ENCODE measurements at regions not wholly inside any gene's neighbourhood (a gene's known extent, or its start where the extent isn't known, plus 50 kb on each side); places are given as distances from the start of the nearest gene placed in this dataset.
"Not testable (repeated sequence)": the region's sequence is repeated elsewhere in the genome, so short reads cannot be mapped to it uniquely, and the experiment has no call there.

DNA sequence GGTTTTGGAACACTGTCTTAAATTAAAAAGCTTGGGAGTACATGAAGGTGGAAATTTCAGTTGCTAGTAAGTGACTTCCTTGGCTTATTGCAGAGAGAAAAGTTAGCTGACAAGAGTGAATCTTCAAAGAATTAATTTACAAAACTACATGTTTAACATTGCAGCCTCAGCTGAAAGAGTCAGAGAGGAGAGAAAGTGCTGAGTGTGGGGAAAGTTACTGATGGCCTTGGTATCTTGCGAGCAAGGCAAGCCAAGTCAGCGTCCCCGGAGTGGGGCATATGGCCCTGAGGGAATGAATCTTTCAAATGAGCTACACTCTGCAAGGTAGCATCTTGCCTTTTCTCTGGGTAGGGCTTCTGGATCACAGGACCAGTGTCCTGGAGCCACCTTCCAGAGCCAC is 131.3 kb downstream of the LPIN1 start:
- no peak for DNase-seq (ENCODE audit: low read depth in 2 of 2, low spot score in 1 of 2)

DNA sequence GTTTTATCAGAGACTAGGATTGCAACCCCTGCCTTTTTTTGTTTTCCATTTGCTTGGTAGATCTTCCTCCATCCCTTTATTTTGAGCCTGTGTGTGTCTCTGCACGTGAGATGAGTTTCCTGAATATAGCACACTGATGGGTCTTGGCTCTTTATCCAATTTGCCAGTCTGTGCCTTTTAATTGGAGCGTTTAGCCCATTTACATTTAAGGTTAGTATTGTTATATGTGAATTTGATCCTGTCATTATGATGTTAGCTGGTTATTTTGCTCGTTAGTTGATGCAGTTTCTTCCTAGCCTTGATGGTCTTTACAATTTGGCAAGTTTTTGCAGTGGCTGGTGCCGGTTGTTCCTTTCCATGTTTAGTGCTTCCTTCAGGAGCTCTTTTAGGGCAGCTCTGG is 138.8 kb downstream of the LPIN1 start:
- DNase-seq (ENCODE audit: low read depth in 2 of 2, low spot score in 1 of 2): not testable (repeated sequence)

- not testable (repeated sequence) for DNase-seq (ENCODE audit: low read depth in 2 of 2, low spot score in 1 of 2)
Observed at GRCh38 chr2:11886899-11887298, 140.5 kb downstream of the LPIN1 start.

GRCh38 chr2:11889101-11889850 is 142.8 kb downstream of the LPIN1 start:
- no peak for DNase-seq (ENCODE audit: low read depth in 2 of 2, low spot score in 1 of 2)

DNA sequence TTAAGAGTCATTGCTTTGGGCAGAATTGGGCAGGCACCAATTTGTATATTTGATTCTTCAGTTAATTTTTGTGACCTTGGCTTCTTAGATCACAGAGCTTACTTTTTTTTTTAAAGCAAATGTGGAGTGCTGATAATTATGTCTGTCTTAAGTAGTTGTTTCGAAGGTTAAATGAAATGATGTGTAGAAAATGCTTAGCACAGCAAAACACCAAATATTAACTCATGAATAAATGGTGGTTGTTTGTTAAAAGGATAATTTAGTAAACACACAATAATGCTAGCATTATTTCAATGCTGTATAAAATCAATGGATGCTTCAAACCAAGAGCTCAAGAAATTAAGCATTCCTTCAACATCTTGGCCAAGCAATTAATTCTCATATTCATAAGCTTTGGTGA is 143.4 kb downstream of the LPIN1 start:
- DNase-seq (ENCODE audit: low read depth in 2 of 2, low spot score in 1 of 2): no peak

GRCh38 chr2:11891028-11891427 is 144.6 kb downstream of the LPIN1 start:
- no peak for DNase-seq (ENCODE audit: low read depth in 2 of 2, low spot score in 1 of 2)

DNA sequence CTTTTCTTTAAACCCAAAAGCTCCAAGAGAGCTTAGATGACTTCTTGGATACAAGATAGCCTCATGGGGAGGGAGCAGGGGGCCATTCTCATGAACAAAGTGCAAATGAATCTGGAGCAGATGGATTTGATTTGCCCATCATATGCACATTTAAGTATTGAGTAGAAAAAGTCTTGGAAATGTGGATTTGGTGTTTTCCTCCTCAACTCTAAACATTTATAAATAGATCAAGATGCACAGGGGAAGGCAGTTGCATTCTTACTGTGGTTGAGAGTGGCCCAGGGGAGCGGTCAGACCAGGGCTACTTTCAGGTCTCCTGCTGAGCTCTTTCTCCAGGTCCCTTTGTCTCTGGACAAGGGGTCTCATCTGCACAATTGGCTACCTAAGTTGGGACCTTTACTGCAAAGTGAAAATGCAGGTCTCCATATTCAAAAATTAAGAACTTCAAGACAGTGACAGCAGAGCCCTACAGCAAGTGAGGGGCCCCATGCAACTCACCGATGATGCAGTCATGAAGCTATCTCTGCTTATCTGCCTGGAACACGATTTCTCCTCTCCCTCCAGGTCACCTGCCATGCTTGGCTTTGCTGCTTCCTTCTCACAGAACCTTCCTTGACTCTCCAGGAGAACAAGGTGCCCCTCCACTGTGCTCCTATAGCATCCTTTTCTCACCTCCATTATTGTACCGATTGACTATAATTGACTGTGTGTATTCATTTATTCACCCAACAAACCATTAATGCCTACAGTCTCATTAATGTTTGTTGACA is 145.4 kb downstream of the LPIN1 start:
- DNase-seq (ENCODE audit: low read depth in 2 of 2, low spot score in 1 of 2): no peak

GRCh38 chr2:11896386-11896785 is 150.0 kb downstream of the LPIN1 start:
- no peak for DNase-seq (ENCODE audit: low read depth in 2 of 2, low spot score in 1 of 2)

GRCh38 chr2:11898576-11898975 is 152.1 kb downstream of the LPIN1 start:
- no peak for DNase-seq (ENCODE audit: low read depth in 2 of 2, low spot score in 1 of 2)

- DNase-seq (ENCODE audit: low read depth in 2 of 2, low spot score in 1 of 2): no peak
Observed at GRCh38 chr2:11899264-11899818, 152.9 kb downstream of the LPIN1 start.

- not testable (repeated sequence) for DNase-seq (ENCODE audit: low read depth in 2 of 2, low spot score in 1 of 2)
Observed at GRCh38 chr2:11900891-11901290, 154.5 kb downstream of the LPIN1 start.

DNA sequence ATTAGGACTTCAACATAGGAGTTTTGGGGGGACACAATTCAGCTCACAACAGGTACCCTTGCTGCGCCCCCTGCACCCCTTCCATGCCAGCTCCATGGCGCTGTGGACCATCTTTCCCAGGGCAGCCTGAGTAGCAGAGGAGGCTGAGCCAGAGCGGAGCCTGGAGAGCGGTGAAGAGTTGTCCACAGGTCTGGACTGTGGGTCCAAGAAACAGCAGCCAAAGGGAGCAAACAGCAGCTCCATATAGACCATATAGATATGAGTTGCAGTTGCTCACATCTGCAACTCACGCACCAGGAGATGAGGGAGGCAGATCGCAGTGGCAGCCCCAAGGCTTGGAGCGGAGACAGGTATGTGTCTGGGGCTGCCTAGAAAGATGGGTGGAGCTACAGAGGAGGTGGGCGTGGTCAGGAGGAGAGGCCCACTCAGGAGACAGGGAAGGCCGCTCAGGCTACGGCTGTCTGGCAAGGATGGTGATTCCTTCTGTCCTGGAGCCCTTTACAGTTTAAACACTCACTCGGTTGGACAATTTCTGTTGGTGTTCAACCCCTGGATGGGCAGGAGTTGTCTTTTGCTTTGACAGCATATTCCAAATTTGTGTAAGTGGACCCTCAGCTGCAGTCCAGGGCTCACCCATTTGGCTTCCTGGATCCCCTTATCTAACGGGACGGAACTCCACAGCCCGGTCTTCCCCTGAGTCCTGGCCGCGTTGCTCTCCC is 155.1 kb downstream of the LPIN1 start:
- no peak for DNase-seq (ENCODE audit: low read depth in 2 of 2, low spot score in 1 of 2)

GRCh38 chr2:11903085-11903606 is 156.7 kb downstream of the LPIN1 start:
- no peak for DNase-seq (ENCODE audit: low read depth in 2 of 2, low spot score in 1 of 2)

DNA sequence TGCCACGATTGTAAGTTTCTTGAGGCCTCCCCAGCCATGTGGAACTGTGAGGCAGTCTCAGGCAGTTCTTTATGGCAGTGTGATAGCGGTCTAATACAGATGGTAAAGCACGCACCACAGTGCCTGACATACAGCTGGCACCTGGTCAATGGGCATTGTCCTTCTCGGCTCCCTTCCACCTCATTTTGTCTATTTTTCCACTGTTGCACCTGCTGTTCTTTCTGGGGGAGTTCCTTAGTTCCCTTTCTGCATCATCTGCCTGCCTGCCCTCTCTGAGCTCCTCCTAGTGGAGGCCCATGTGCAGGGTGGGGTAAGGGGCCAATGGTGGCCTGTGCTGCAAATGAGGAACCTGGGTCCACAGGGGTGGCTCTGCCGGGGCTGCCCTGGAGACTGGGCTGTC is 157.6 kb downstream of the LPIN1 start:
- no peak for DNase-seq (ENCODE audit: low read depth in 2 of 2, low spot score in 1 of 2)

DNA sequence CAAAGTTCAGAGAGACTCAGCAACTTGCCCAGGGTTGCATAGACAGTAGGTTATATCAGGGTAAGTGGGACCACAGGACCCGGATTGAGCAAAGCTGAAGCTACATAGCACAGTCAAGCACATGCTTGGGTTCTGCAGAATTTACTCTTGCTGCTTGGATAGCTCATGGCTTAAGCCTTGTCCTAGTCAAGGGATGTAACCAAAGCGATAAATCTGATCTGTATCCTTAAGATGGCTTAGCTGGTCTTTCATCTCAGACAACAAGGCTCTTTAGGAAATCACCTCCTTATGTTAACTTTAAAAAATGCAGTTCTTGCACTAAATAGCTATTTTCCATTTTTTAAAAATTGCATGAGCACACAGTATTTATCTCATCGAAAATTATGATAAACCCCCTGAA is 158.5 kb downstream of the LPIN1 start:
- DNase-seq (ENCODE audit: low read depth in 2 of 2, low spot score in 1 of 2): no peak

- DNase-seq (ENCODE audit: low read depth in 2 of 2, low spot score in 1 of 2): no peak
Observed at GRCh38 chr2:11907190-11907589, 160.8 kb downstream of the LPIN1 start.

DNA sequence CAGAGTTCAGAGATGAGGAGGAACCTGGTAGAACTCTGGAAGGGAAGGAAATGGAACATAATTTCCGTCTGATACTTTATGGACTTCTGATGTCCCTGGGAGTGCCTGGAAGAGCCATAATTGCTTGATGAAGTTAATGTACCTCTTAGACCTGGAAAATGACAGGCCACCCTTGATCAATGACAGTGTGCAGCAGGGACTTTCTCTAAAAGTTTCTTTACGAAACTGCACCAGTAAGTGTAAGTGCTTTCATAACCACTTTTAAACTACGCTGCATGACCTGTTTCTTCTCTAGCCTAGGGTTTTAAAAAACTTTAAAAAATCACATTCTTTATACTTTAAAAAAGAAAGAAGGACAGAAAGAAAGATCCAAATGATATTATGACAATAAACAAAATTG is 164.5 kb downstream of the LPIN1 start:
- DNase-seq (ENCODE audit: low read depth in 2 of 2, low spot score in 1 of 2): no peak

DNA sequence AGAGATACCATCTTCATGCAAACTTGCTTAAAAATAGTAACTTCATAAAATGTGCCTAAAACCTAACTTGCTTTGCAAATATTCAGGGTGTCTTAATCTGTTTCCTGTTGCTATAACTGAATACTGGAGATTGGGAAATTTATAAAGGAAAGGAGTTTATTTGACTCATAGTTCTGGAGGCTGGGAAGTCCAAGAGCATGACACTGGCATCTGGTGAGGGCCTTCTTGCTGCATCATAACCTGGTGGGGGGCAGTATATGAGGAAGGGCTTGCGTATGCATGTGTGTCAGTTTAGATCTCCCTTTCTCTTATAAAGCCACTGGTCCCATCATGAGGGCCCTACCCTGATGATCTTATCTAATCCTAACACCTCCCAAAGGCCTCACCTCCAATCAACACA is 166.5 kb downstream of the LPIN1 start:
- no peak for DNase-seq (ENCODE audit: low read depth in 2 of 2, low spot score in 1 of 2)

GRCh38 chr2:11914455-11914854 is 168.0 kb downstream of the LPIN1 start:
- no peak for DNase-seq (ENCODE audit: low read depth in 2 of 2, low spot score in 1 of 2)

- no peak for DNase-seq (ENCODE audit: low read depth in 2 of 2, low spot score in 1 of 2)
Observed at GRCh38 chr2:11915650-11916049, 169.2 kb downstream of the LPIN1 start.

GRCh38 chr2:11919953-11920352 is 173.5 kb downstream of the LPIN1 start:
- no peak for DNase-seq (ENCODE audit: low read depth in 2 of 2, low spot score in 1 of 2)
